Stimulated activated naive CD8-positive, alpha-beta T cell treated with anti-CD3 and anti-CD28 coated beads, Interleukin-15, Interleukin-2, amounts not matched to agents 100 ng/mL and 50 ng/mL, for 24 hours (primary cell): ENCODE measurements at regions not wholly inside any gene's neighbourhood (a gene's known extent, or its start where the extent isn't known, plus 50 kb on each side); places are given as distances from the start of the nearest gene placed in this dataset.

Source experiments
- H3K27ac Mint-ChIP-seq: one replicate; pipeline ENCODE4 v1.8.0; 2021; ENCODE audit warnings: mild to moderate bottlenecking, mixed read lengths
- H3K27me3 Mint-ChIP-seq: one replicate; pipeline ENCODE4 v1.8.0; 2021; ENCODE audit warnings: mixed read lengths
- H3K36me3 Mint-ChIP-seq: one replicate; pipeline ENCODE4 v1.8.0; 2021; ENCODE audit warnings: low read depth, mixed read lengths
- H3K4me1 Mint-ChIP-seq: one replicate; pipeline ENCODE4 v1.8.0; 2021; ENCODE audit warnings: low read depth, mixed read lengths
- H3K4me3 Mint-ChIP-seq: one replicate; pipeline ENCODE4 v1.8.0; 2021; ENCODE audit warnings: mild to moderate bottlenecking, mixed read lengths
- H3K9me3 Mint-ChIP-seq: one replicate; pipeline ENCODE4 v1.8.0; 2021; ENCODE audit warnings: mixed read lengths

DNA sequence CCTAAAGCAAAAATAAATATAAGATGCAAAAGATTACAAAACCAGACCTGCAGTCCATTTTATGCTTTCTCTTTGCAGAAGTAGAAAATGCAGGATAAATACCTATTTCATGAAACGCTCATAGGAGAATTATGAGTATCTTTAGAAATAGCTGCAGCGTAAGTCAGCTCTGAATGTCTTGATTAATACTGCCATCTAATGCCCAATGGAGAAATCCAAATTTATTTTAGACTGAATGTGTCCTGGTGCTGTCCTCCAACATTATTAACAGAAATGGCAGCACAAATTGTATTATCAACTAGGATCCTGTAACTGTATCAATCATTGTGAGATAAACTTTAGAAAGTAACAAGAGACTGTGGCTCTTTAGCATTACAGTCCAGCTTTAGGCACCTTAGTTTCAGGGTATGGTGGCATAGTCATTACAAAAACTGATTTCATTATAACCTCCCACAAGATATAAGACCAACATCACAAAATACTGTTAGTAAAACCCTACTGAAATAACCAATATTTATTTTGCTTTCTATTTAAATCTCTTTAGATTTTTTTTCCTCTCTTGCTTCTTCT lies 162.1 kb upstream of the MIR17HG start:
- Mint-ChIP-seq H3K9me3 (peaks cover 3% of the 10 kb centered on the region), H3K27me3 (no peaks in the 10 kb centered on the region), H3K4me1 (no peaks in the 10 kb centered on the region), H3K4me3 (no peak overlapping the region), H3K36me3 (no peaks in the 10 kb centered on the region), H3K27ac (no peak overlapping the region)

DNA sequence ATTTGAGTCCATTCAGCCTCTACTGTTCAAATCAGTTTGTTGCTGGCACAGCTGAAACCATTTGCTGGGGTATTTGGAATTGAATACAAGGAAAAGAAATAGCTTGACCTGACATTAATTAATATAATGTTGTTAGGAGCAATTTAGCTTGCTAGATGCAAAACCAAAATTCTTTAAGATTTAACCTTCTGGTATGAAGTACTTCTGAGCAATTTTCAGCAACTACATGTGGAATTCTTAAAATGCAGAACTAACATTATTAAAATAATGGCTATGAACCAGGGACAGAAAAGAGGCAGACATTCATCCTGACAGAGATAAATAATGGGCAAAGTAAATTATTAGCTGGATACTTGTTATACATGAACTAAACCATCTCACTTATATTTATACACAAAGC lies 160.0 kb upstream of the MIR17HG start:
- Mint-ChIP-seq H3K4me3 (no peak overlapping the region), H3K36me3 (no peaks in the 10 kb centered on the region), H3K27me3 (no peaks in the 10 kb centered on the region), H3K9me3 (no peaks in the 10 kb centered on the region), H3K27ac (no peak overlapping the region), H3K4me1 (no peaks in the 10 kb centered on the region)

DNA sequence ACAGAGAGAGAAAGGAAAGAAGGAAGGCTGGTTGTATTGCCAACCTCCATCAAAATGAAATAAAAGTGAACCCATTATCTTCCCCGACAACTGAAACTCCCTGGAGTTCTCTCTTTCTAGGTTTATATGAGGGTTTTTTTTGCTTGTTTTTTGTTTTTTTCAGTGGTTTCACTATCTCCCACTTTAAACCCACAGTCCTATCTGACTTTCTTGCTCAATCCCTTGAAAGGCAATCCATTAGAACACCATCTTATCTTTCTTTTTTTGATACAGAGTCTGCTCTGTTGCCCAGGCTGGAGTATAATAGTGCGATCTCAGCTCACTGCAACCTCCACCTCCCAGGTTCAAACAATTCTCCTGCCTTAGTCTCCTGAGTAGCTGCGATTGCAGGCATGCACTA lies 158.0 kb upstream of the MIR17HG start:
- H3K9me3 Mint-ChIP-seq = peaks cover under 1% of the 10 kb centered on the region
- H3K4me3 Mint-ChIP-seq = no peak overlapping the region
- no peaks in the 10 kb centered on the region for H3K27me3 Mint-ChIP-seq
- no peak overlapping the region for H3K27ac Mint-ChIP-seq
- H3K4me1 Mint-ChIP-seq = no peaks in the 10 kb centered on the region
- H3K36me3 Mint-ChIP-seq = no peaks in the 10 kb centered on the region

DNA sequence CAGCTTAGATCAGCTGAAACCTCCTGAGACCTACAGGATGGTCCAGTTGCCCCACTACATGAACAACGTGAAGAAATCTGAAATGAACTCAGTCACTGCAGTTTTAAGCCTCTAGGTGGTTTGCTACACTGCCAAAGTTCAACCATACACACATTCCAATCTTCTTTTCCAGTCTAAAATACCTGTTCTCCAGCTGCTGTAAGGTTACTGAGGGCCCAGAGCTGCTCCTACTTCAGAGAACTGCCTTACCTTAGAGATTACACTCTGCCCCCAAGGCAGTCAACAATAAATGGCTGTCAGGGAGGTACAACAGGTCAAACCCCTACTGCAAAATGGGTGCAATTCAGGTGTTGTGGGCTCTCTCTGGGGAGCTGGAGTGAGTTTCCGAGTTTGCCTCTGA lies 154.1 kb upstream of the MIR17HG start:
- no peaks in the 10 kb centered on the region for H3K36me3 Mint-ChIP-seq
- H3K4me3 Mint-ChIP-seq = no peak overlapping the region
- peaks cover 4% of the 10 kb centered on the region for H3K27me3 Mint-ChIP-seq
- no peak overlapping the region for H3K27ac Mint-ChIP-seq
- peaks cover 4% of the 10 kb centered on the region for H3K9me3 Mint-ChIP-seq
- no peaks in the 10 kb centered on the region for H3K4me1 Mint-ChIP-seq

DNA sequence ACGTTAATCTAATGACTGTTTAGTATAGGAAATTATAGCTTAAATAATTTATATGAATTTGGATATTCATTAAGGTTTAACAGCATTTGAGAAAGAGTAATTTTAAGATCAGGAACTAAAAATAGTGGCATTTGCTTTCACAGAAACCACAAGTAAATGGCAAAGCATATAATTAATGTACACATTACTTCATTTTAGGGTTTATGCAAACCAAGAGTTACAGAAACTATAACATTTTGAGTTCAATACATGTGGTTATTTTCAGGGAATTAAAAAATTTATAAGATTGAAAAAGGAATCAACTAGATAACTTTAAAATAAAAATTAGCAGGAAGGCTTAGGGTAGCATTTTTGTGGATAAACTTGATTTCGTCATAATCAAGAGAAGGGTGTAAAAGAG lies 151.7 kb upstream of the MIR17HG start:
- Mint-ChIP-seq H3K36me3 (no peaks in the 10 kb centered on the region), H3K9me3 (peaks cover 4% of the 10 kb centered on the region), H3K27me3 (peaks cover 4% of the 10 kb centered on the region), H3K4me1 (no peaks in the 10 kb centered on the region), H3K4me3 (no peak overlapping the region), H3K27ac (no peak overlapping the region)

DNA sequence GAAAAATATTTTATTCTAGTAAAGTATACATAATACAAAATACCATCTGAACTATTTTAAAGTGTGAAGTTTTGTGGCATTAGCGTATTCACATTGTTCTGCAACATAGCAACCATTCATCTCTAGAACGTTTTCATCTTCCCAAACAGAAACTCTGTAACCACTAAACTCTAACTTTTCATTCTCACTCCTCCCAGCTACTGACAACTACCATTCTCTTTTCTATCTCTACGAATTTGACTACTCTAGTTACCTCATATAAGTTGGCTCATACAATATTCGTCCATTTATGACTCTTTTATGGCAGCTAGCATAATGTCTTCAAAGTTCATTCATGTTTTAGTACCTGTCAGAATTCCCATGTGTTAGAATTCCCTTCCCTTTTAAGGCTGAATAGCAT lies 150.5 kb upstream of the MIR17HG start:
- Mint-ChIP-seq H3K4me1 (no peaks in the 10 kb centered on the region), H3K4me3 (no peak overlapping the region), H3K27ac (no peak overlapping the region), H3K36me3 (no peaks in the 10 kb centered on the region), H3K9me3 (peaks cover 4% of the 10 kb centered on the region), H3K27me3 (peaks cover 4% of the 10 kb centered on the region)

DNA sequence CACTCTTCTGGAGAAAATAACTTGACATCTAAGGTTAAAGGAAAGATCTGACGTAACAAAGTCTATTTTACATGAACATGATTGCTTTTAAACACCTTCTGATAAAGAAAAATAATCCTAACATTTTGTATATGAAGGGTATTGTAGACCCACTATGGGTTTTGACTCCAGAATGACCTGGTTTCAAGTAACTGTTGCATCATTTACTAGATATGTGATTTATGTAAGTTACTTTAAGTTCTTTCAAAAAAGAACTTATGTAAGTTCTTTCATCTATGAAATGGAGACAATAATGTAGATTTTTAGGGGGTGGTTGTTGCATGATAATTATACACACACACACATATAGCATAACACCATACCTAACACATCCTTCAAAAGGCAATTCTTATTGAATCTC lies 147.6 kb upstream of the MIR17HG start:
- peaks cover 4% of the 10 kb centered on the region for H3K27me3 Mint-ChIP-seq
- peaks cover under 1% of the 10 kb centered on the region for H3K9me3 Mint-ChIP-seq
- no peaks in the 10 kb centered on the region for H3K36me3 Mint-ChIP-seq
- H3K27ac Mint-ChIP-seq = no peak overlapping the region
- no peak overlapping the region for H3K4me3 Mint-ChIP-seq
- no peaks in the 10 kb centered on the region for H3K4me1 Mint-ChIP-seq

DNA sequence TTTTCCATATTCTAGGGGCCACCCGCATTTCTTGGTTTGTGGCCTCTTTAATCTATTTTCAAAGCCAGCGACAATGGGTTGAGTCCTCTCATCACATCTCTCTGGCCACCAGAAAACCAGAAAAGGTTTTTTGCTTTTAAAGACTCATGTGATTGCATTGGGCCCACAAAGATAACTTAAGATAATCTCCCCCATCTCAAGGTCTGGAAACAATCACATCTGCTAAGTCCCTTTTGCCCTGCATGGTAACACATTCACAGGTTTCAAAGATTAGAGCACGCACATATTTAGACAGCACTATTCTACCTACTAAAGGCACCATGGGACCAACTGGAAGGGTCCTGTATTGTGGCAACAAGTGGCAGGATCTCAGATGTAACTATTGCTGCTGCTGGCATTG lies 147.0 kb upstream of the MIR17HG start:
- Mint-ChIP-seq H3K4me1 (no peaks in the 10 kb centered on the region), H3K36me3 (no peaks in the 10 kb centered on the region), H3K27me3 (peaks cover 4% of the 10 kb centered on the region), H3K9me3 (no peaks in the 10 kb centered on the region), H3K4me3 (no peak overlapping the region), H3K27ac (no peak overlapping the region)

DNA sequence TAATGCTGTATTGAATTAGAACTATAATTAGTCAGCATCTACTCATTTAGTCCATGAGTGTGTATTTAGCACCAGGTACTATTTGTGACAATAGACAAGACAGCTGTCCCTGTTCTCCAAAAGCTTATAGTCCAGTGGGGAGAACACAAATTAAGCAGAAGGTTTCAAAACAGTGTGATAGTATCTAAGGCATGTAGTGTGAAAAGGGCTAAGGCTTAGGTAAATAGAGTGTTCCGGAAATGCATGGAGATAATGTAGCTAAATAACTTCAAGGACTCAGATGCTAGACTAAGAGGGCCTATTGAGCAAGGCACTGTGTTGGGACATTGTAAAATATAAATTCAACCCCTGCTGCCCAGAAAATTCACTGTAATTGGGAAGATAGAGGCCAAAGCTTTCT lies 144.1 kb upstream of the MIR17HG start:
- Mint-ChIP-seq H3K4me3 (no peak overlapping the region), H3K27ac (no peak overlapping the region), H3K27me3 (no peaks in the 10 kb centered on the region), H3K4me1 (no peaks in the 10 kb centered on the region), H3K9me3 (no peaks in the 10 kb centered on the region), H3K36me3 (no peaks in the 10 kb centered on the region)

DNA sequence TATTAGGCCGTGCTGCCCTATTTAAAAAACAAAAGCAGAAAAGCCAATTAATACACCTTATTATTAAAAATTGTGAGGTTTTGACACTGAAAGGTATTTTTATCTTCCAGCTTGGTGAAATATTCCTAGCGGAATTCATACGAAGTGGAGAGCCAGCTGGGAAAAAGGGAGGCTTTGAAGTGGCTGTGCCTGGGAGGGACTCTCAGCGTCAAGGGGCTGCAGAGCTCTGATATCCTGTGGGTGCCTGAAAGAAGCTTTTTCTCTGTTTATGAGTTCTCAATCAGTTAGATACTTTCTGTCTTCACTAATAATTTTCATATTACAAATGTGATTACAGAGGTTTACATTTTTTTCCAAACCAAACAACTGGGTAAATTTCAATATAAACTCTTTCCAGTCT lies 140.2 kb upstream of the MIR17HG start:
- Mint-ChIP-seq H3K27me3 (peaks cover 14% of the 10 kb centered on the region), H3K9me3 (no peaks in the 10 kb centered on the region)

DNA sequence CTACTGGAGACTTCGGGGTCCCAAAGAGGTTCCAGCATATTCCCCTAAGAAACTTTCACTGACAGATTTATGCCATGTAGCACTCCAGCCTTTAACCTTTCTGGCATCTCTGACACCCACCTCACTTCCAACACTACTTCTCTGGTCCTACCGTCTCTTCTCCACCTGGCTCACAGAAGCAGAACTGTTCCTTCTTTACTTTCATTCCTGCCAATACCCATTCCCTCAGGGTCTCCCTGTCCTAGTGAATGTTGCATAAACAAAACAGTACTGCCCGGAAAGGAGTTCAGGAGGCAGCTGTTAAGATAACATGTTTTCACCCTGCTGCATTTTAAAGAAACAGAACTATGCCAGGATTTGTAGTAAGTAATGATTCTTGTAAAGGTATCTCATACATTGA lies 136.0 kb upstream of the MIR17HG start:
- H3K4me1 Mint-ChIP-seq = peaks cover 7% of the 10 kb centered on the region
- H3K4me3 Mint-ChIP-seq = no peak overlapping the region
- no peak overlapping the region for H3K27ac Mint-ChIP-seq
- H3K36me3 Mint-ChIP-seq = no peaks in the 10 kb centered on the region
- peaks cover 3% of the 10 kb centered on the region for H3K9me3 Mint-ChIP-seq
- H3K27me3 Mint-ChIP-seq = peaks cover 27% of the 10 kb centered on the region

More for the DNA sequence above, 140.2 kb upstream of the MIR17HG start:
- Mint-ChIP-seq H3K36me3 (no peaks in the 10 kb centered on the region), H3K27ac (no peak overlapping the region), H3K4me3 (no peak overlapping the region), H3K4me1 (peaks cover 2% of the 10 kb centered on the region)

DNA sequence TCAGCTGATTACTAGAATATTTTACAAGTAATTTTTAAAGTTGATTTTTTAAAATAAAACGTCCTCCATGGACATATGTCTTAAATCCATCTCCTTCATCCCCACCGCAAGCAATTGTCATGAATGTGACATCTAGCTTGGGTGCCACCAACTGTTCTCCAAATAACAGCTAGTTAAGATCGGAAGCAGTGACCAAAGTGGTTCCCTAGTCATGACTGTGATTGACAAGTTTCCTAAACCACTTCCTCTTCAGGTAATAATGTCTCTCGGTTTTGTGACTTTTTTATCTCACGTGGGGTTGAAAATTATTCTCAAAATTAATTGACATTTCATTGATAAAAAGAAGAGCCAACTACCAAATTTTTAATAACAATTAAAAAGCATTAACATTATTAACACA lies 135.3 kb upstream of the MIR17HG start:
- Mint-ChIP-seq H3K4me3 (no peak overlapping the region), H3K27me3 (peaks cover 27% of the 10 kb centered on the region), H3K27ac (no peak overlapping the region), H3K9me3 (peaks cover 3% of the 10 kb centered on the region), H3K4me1 (peaks cover 7% of the 10 kb centered on the region), H3K36me3 (no peaks in the 10 kb centered on the region)

DNA sequence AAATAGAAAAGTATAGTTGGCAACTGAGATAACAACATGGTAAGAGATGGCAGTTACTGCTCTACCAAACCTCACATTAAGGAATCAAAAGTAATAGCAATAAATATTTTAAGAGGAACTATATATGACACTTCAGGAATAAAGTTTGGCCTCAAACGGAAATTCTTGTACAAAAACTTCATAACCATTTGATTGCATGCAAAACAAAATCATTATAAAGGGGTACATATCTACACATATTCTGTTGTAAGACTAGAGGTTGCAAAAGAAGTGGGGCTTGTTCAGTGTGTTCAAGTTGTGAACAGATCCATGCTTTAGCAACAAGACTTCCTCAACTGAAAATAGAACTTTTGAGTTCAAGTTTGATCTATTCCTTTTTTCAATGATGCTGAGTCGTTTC lies 133.5 kb upstream of the MIR17HG start:
- H3K27ac Mint-ChIP-seq = no peak overlapping the region
- H3K4me3 Mint-ChIP-seq = no peak overlapping the region
- no peaks in the 10 kb centered on the region for H3K36me3 Mint-ChIP-seq
- peaks cover 30% of the 10 kb centered on the region for H3K27me3 Mint-ChIP-seq
- H3K9me3 Mint-ChIP-seq = peaks cover 3% of the 10 kb centered on the region
- H3K4me1 Mint-ChIP-seq = peaks cover 7% of the 10 kb centered on the region

DNA sequence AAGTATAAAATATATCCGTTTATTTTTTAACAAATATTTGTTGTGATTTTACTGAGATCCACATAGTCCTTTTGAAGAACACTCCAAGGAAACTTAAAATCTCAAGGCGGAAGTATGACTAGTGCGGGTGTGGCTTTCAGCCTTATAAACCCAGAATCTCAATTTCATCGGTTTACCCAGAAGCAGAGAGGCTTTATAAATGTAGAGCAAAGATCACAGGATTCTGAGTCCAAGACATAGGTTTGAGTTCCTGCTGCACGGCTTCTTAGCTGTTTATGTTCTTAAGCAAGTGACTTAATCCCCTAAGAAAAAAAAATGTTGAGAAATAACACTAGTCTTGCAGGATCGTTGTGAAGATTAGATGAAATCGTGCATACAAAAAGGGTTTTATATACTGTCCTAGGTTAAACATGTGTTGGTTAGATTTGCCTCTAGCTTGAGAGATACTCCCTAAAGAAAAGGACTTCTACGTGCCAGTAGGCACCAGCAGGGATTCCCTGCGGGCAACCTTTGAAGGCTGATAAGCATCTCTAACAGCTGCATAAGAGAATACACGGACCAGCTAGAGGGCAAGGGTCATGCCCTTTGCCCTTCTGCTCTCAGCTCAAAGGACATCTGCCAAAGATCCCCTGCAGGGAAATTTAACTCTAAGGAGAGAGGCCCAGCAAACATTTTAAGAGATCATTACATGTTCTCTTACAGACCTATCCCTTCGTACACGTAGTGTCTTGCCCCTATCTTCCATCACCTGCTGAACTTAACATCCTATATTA lies 130.4 kb upstream of the MIR17HG start:
- H3K36me3 Mint-ChIP-seq = no peaks in the 10 kb centered on the region
- H3K27ac Mint-ChIP-seq = no peak overlapping the region
- peaks cover 3% of the 10 kb centered on the region for H3K9me3 Mint-ChIP-seq
- H3K27me3 Mint-ChIP-seq = peaks cover 17% of the 10 kb centered on the region
- H3K4me1 Mint-ChIP-seq = peaks cover 6% of the 10 kb centered on the region
- no peak overlapping the region for H3K4me3 Mint-ChIP-seq

DNA sequence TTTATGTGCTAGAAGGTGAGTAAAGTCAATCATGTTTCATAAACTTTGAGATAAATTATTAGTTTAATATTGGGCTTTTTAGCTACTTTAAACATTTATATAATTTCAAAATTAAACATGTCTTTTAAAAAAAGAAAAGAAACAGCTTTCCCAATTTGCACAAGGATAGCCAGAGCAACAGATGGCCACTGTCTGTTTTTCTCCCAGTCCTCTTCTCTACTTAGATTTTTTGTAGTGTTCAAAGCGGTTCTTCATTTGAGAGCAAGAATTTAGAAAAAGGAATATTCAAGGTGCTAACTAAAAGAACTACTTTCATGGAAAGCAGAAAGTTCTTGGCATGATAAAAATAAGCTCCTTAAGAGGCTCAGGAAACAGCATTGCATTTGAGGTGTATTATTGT lies 128.3 kb upstream of the MIR17HG start:
- Mint-ChIP-seq H3K4me3 (no peak overlapping the region), H3K4me1 (no peaks in the 10 kb centered on the region), H3K9me3 (peaks cover 3% of the 10 kb centered on the region), H3K36me3 (no peaks in the 10 kb centered on the region), H3K27me3 (peaks cover 6% of the 10 kb centered on the region), H3K27ac (no peak overlapping the region)

DNA sequence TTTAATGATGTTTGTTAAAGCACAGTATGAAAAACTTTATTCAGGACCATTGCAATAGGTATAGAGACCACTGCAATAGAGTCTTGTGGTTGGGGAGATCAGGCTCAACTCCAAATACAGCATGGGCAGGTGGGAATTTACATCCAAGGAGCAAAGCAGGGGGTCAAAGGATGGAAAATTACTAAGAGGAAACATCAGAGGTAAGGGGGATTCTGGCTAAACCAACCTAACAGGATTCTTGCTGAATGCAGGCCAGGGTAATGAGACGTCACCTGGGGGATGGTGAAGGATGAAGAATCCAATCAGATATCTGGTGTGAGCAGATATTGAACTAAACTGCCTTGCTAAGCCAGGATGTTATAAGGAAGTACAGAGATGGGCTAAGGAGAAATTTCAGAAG lies 126.6 kb upstream of the MIR17HG start:
- Mint-ChIP-seq H3K36me3 (no peaks in the 10 kb centered on the region), H3K4me1 (no peaks in the 10 kb centered on the region), H3K27ac (no peak overlapping the region), H3K27me3 (peaks cover 3% of the 10 kb centered on the region), H3K9me3 (no peaks in the 10 kb centered on the region), H3K4me3 (no peak overlapping the region)
